IPS-20b (cell line): ENCODE measurements at regions not wholly inside any gene's neighbourhood (a gene's known extent, or its start where the extent isn't known, plus 50 kb on each side); places are given as distances from the start of the nearest gene placed in this dataset.
"Not testable (repeated sequence)": the region's sequence is repeated elsewhere in the genome, so short reads cannot be mapped to it uniquely, and the experiment has no call there.

Source experiments
- H3K27ac ChIP-seq: one replicate; pipeline ENCODE4 v1.5.1; 2013; ENCODE audit warnings: low read length
- H3K27me3 ChIP-seq: 2 replicates; pipeline ENCODE4 v1.6.1; 2013; ENCODE audit warnings: mild to moderate bottlenecking, low read length, inconsistent platforms; ENCODE audit not compliant: insufficient read depth
- H3K36me3 ChIP-seq: 2 replicates; pipeline ENCODE4 v1.6.1; 2013; ENCODE audit warnings: low read depth, mild to moderate bottlenecking, inconsistent platforms, low read length, moderate library complexity; ENCODE audit not compliant: insufficient read depth
- H3K4me1 ChIP-seq: 2 replicates; pipeline ENCODE4 v1.6.1; 2013; ENCODE audit warnings: mild to moderate bottlenecking, control low read depth, inconsistent platforms, low read length, moderate library complexity; ENCODE audit not compliant: insufficient read depth
- H3K4me3 ChIP-seq: 2 replicates; pipeline ENCODE4 v1.5.1; 2013; ENCODE audit warnings: mild to moderate bottlenecking, low read length, inconsistent platforms
- H3K9ac ChIP-seq: 2 replicates; pipeline ENCODE4 v1.6.1; 2013; ENCODE audit warnings: low read depth, mild to moderate bottlenecking, inconsistent platforms, low read length, moderate library complexity
- H3K9me3 ChIP-seq: 2 replicates; pipeline ENCODE4 v1.6.1; 2013; ENCODE audit warnings: mild to moderate bottlenecking, low read depth, low read length, inconsistent platforms; ENCODE audit not compliant: insufficient read depth

- Histone ChIP-seq H3K9ac (no peak overlapping the region), H3K4me3 (no peak overlapping the region), H3K9me3 (no peaks in the 10 kb centered on the region; the same call in 1 of the 2 replicates), H3K4me1 (no peaks in the 10 kb centered on the region), H3K36me3 (no peaks in the 10 kb centered on the region), H3K27me3 (no peaks in the 10 kb centered on the region), H3K27ac (no peak overlapping the region)
Measured at GRCh38 chr4:124139044-124139443, 573.5 kb downstream of the ANKRD50 start.

DNA sequence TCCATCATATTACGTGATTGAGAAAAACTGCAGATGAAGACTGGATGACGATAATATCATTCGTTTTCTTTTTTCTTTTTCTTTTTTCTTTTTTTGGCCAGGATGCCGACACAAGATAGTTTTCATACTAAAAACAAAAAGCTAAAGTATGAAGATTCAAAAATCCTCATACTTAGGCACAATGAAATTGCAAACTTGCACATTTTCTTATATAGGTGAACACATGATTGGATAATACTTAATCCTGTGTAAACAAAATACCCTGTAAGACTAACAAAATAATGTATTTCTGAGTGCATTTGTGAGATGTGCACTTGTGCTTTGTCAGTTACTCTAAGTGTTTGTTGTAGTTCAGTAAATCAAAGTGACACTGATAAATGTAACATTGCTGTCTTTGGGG, 568.9 kb downstream of the ANKRD50 start:
- Histone ChIP-seq H3K27ac (no peak overlapping the region), H3K9me3 (no peaks in the 10 kb centered on the region; the same call in 1 of the 2 replicates), H3K9ac (no peak overlapping the region), H3K36me3 (no peaks in the 10 kb centered on the region), H3K4me3 (no peak overlapping the region), H3K27me3 (no peaks in the 10 kb centered on the region), H3K4me1 (no peaks in the 10 kb centered on the region)

GRCh38 chr4:124144238-124144654, 568.3 kb downstream of the ANKRD50 start:
- no peak overlapping the region for H3K27ac ChIP-seq
- no peak overlapping the region for H3K9ac ChIP-seq
- H3K4me3 ChIP-seq: no peak overlapping the region
- no peaks in the 10 kb centered on the region for H3K36me3 ChIP-seq
- H3K27me3 ChIP-seq: no peaks in the 10 kb centered on the region
- no peaks in the 10 kb centered on the region for H3K4me1 ChIP-seq
- H3K9me3 ChIP-seq: no peaks in the 10 kb centered on the region

GRCh38 chr4:124146068-124146467, 566.5 kb downstream of the ANKRD50 start:
- H3K9ac ChIP-seq: no peak overlapping the region
- H3K4me1 ChIP-seq: no peaks in the 10 kb centered on the region
- no peak overlapping the region for H3K4me3 ChIP-seq
- no peaks in the 10 kb centered on the region for H3K9me3 ChIP-seq
- H3K27ac ChIP-seq: no peak overlapping the region
- H3K36me3 ChIP-seq: no peaks in the 10 kb centered on the region
- H3K27me3 ChIP-seq: no peaks in the 10 kb centered on the region

GRCh38 chr4:124151031-124151430, 561.5 kb downstream of the ANKRD50 start:
- H3K9me3 ChIP-seq: no peaks in the 10 kb centered on the region
- no peaks in the 10 kb centered on the region for H3K4me1 ChIP-seq
- H3K36me3 ChIP-seq: no peaks in the 10 kb centered on the region
- H3K4me3 ChIP-seq: no peak overlapping the region
- H3K9ac ChIP-seq: no peak overlapping the region
- H3K27me3 ChIP-seq: no peaks in the 10 kb centered on the region
- no peak overlapping the region for H3K27ac ChIP-seq

DNA sequence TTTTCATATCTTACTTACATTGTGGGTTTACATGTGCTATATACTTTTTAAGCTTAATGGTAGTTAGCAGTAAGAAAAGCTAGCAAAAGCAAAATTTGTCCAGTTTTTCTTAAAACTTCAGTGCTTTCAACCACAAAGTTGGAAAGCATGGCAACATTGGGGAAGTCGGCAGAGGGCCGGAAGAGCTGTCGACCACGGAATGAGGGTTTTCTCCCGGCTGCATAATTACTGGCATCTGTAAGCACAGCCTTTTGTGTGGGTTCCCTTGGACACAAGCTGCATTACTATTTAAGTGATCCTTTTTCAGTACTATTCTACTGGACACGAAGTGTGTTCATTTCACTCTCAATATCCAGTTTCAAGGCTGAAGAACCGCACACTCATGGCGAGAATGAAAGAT, 560.4 kb downstream of the ANKRD50 start:
- H3K4me1 ChIP-seq: no peaks in the 10 kb centered on the region
- no peaks in the 10 kb centered on the region for H3K36me3 ChIP-seq
- no peak overlapping the region for H3K4me3 ChIP-seq
- no peaks in the 10 kb centered on the region for H3K27me3 ChIP-seq
- H3K9me3 ChIP-seq: no peaks in the 10 kb centered on the region
- no peak overlapping the region for H3K9ac ChIP-seq
- no peak overlapping the region for H3K27ac ChIP-seq

DNA sequence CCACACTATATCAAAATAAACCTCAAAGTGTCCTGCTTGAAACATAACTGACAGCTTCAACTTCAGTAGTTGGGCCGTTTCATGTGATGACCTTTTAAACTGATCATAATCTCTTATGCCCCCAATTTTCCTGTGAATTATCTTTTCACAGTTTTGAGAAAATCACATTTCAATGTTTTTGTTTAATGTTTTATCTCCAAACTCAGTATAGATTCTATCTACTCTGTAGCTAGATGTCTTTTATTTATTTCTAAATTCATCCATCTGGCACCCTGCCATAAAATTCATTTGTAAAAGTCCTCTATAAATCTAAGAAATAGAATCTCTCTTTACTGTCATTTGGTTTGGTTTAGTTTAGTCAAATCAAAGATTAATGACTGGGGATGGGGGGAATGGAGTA, 557.3 kb downstream of the ANKRD50 start:
- no peaks in the 10 kb centered on the region for H3K36me3 ChIP-seq
- H3K9me3 ChIP-seq: no peaks in the 10 kb centered on the region
- H3K4me3 ChIP-seq: no peak overlapping the region
- H3K27me3 ChIP-seq: no peaks in the 10 kb centered on the region
- no peak overlapping the region for H3K9ac ChIP-seq
- H3K4me1 ChIP-seq: no peaks in the 10 kb centered on the region
- no peak overlapping the region for H3K27ac ChIP-seq

DNA sequence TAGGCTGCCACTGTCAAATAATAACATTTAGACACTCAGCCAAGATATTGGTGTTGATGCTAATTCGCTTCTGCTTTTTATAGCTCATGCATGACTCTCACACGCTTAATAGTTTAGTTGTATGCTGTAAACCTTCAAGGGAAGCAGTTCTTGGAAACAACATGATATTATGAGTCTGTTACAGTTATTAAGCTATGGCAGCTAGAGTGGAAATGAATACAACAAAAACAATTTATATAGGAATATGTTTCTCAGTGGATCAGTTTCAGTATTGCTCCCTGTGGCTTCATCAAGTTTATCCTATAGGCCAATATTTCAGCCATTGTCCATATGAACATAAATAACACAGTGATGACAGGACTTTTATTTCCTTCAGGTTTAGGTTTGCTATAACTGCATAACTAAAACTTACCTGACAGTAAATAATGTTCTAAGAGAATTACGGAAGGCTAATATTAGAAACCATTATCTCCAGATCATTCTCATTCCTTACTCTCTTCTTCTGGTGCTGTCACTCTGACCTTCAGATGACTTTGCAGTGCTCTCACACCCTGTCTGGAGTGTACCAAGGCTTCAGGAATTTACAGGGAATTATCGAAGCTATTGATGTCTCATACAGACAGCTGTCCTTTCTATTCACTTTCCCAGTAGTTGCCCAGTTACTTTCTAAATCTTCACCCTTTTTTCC, 555.0 kb downstream of the ANKRD50 start:
- no peak overlapping the region for H3K9ac ChIP-seq
- no peaks in the 10 kb centered on the region for H3K9me3 ChIP-seq
- no peaks in the 10 kb centered on the region for H3K36me3 ChIP-seq
- H3K4me3 ChIP-seq: no peak overlapping the region
- no peak overlapping the region for H3K27ac ChIP-seq
- H3K27me3 ChIP-seq: no peaks in the 10 kb centered on the region
- H3K4me1 ChIP-seq: no peaks in the 10 kb centered on the region

GRCh38 chr4:124163401-124163800, 549.1 kb downstream of the ANKRD50 start:
- Histone ChIP-seq H3K4me3 (no peak overlapping the region), H3K27ac (no peak overlapping the region), H3K9ac (no peak overlapping the region), H3K9me3 (no peaks in the 10 kb centered on the region), H3K4me1 (no peaks in the 10 kb centered on the region), H3K36me3 (no peaks in the 10 kb centered on the region), H3K27me3 (no peaks in the 10 kb centered on the region)

DNA sequence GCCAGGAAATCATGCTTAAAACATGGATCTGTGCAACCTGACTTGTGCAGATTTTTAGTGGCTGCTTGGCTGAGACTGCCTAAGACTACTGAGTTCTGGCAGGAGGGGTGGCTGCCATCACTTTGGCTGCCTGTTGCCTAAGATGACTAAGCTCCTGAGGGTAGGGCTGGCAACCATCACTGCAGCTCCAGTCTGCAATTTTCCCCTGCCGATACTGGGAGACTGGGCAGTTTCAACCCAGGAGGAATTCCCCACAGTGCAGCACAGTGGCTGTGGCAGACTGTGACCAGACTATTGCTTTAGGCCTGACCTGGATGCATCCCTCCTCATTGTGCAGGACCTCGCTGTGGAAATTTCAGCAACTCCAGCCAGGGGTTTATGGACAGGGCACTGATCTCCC, 544.9 kb downstream of the ANKRD50 start:
- no peaks in the 10 kb centered on the region for H3K9me3 ChIP-seq
- H3K27me3 ChIP-seq: no peaks in the 10 kb centered on the region
- no peaks in the 10 kb centered on the region for H3K36me3 ChIP-seq
- no peak overlapping the region for H3K4me3 ChIP-seq
- no peak overlapping the region for H3K9ac ChIP-seq
- H3K4me1 ChIP-seq: no peaks in the 10 kb centered on the region
- no peak overlapping the region for H3K27ac ChIP-seq

DNA sequence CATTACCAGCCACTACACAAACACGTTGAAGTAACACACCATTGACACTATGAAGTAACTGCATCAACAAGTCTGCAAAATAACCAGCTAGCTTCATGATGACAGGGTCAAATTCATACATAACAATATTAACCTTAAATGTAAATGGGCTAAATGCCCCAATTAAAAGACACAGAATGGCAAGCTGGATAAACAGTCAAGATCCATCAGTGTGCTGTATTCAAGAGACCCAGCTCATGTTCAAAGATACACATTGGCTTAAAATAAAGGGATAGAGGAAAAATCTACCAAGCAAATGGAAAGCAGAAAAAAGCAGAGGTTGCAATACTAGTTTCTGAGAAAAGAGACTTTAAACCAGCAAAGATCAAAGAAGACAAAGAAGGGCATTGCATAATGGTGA, 543.0 kb downstream of the ANKRD50 start:
- H3K4me3 ChIP-seq, H3K9ac ChIP-seq: not testable (repeated sequence)

DNA sequence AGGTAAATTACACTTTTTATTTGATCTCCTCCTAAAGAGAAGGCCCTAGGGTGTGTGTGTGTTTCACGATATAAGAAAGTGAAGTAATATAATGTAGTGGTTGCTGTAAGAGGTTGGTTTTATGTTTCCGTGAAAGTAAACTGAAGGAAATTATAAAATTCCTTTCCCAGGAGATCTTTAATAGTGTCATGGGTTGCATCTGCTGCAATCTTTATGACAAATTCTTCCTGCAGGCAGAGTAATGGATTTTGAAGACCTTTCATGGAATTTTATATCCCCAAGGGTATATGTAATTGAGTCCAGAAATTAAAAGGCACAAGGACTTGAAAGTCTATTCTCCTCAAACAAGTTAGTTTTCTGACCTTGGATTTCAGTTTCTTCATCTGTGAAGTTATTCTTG, 538.6 kb downstream of the ANKRD50 start:
- Histone ChIP-seq H3K4me3 (no peak overlapping the region), H3K9me3 (no peaks in the 10 kb centered on the region), H3K27me3 (no peaks in the 10 kb centered on the region), H3K36me3 (no peaks in the 10 kb centered on the region), H3K9ac (no peak overlapping the region), H3K27ac (no peak overlapping the region), H3K4me1 (no peaks in the 10 kb centered on the region)

More for the DNA sequence above, 543.0 kb downstream of the ANKRD50 start:
- not testable (repeated sequence) for H3K36me3 ChIP-seq, H3K27ac ChIP-seq, H3K9me3 ChIP-seq, H3K27me3 ChIP-seq, H3K4me1 ChIP-seq
